A549 (cell line): ENCODE measurements at regions not wholly inside any gene's neighbourhood (a gene's known extent, or its start where the extent isn't known, plus 50 kb on each side); places are given as distances from the start of the nearest gene placed in this dataset.

Experiments
- ATAC-seq, 2 experiments: fragments of 200-7000 bp in 1 of 2; fragments of >200 bp in 1 of 2; cut with Nextera tagmentation in 1 of 2; cut with Tn5 transposase in 1 of 2; 3 replicates each; pipeline versions ENCODE4 v1.8.0 to v1.9.1; 2018 to 2020; ENCODE audit warnings: mild to moderate bottlenecking in 1 of 2, moderate library complexity in 1 of 2
- CTCF ChIA-PET: fragments of 300-600 bp; sonication (Branson Sonifier 250); formaldehyde crosslinking; extraction: SDS; loops from one replicate; lab custom pipeline; 2021; ENCODE audit warnings: antibody characterized with exemption, inconsistent platforms; lab: Yijun Ruan, JAX
- POLR2A ChIA-PET: fragments of 350-600 bp; formaldehyde crosslinking; extraction: SDS; loops from one replicate; lab custom pipeline; 2021; ENCODE audit warnings: antibody characterized with exemption, inconsistent platforms; lab: Yijun Ruan, JAX
- DNase-seq, 2 experiments: peaks; one replicate each; pipeline versions ENCODE4 v3.0.0 to v3.0.0-alpha.2; 2011 to 2016; ENCODE audit warnings: low read depth in 1 of 2, low spot score in 1 of 2
- FAIRE-seq: peaks from 2 replicates; lab custom pipeline; 2011; peaks lifted over from hg19 to GRCh38; lab: Jason Lieb, UNC
- H3K27ac ChIP-seq, 2 experiments: fragments of >200 bp; sonication (Bioruptor Twin); formaldehyde crosslinking; 3 replicates each; pipeline ENCODE4 v1.5.1; 2016 to 2017
- H3K4me1 ChIP-seq: fragments of >200 bp; sonication (Bioruptor Twin); formaldehyde crosslinking; 3 replicates; pipeline ENCODE4 v1.6.1; 2016
- H3K4me2 ChIP-seq: fragments of >200 bp; sonication (Bioruptor Twin); formaldehyde crosslinking; 3 replicates; pipeline ENCODE4 v1.6.1; 2016
- H3K4me3 ChIP-seq: fragments of >200 bp; sonication (Bioruptor Twin); formaldehyde crosslinking; 3 replicates; pipeline ENCODE4 v1.5.1; 2016
- H3K9me3 ChIP-seq: fragments of >200 bp; sonication (Bioruptor Twin); formaldehyde crosslinking; 3 replicates; pipeline ENCODE4 v1.6.1; 2016
- ATOH8 ChIP-seq: fragments of 250-450 bp; sonication (Bioruptor Pico); IDR thresholded peaks from 2 replicates; pipeline ENCODE4 v1.5.0; 2020; ENCODE audit warnings: low read depth, mild to moderate bottlenecking, moderate library complexity
- BCL3 ChIP-seq: fragments of >200 bp; sonication (Bioruptor Twin); formaldehyde crosslinking; IDR thresholded peaks from 3 replicates; pipeline ENCODE4 v1.6.1; 2016
- CTCF ChIP-seq: fragments of >200 bp; sonication (Bioruptor Twin); formaldehyde crosslinking; IDR thresholded peaks from 3 replicates; pipeline ENCODE4 v1.5.1; 2016
- ELK1 ChIP-seq: fragments of 150-350 bp; IDR thresholded peaks from 2 replicates; pipeline ENCODE4 v1.6.1; 2014; ENCODE audit warnings: low read depth, mild to moderate bottlenecking, low read length
- FOSB ChIP-seq: fragments of 250-450 bp; sonication (Bioruptor Pico); IDR thresholded peaks from 2 replicates; pipeline ENCODE4 v1.5.0; 2020; ENCODE audit warnings: mild to moderate bottlenecking, moderate library complexity
- FOSL2 ChIP-seq, 2 experiments: fragments of 450-650 bp in 1 of 2; fragments of >200 bp in 1 of 2; sonication (Bioruptor Twin) in 1 of 2; formaldehyde crosslinking; IDR thresholded peaks; 2 replicates each; pipeline versions ENCODE4 v1.5.0 to v1.6.1; 2016 to 2020; ENCODE audit warnings: mild to moderate bottlenecking in 1 of 2, moderate library complexity in 1 of 2
- GATA3 ChIP-seq: IDR thresholded peaks from 2 replicates; pipeline ENCODE4 v1.6.1; 2012; ENCODE audit warnings: borderline replicate concordance
- HEYL ChIP-seq: fragments of 250-450 bp; sonication (Bioruptor Pico); IDR thresholded peaks from 2 replicates; pipeline ENCODE4 v1.8.0; 2021; ENCODE audit warnings: mild to moderate bottlenecking, moderate library complexity
- HMGXB4 ChIP-seq: fragments of 250-450 bp; sonication (Bioruptor Pico); IDR thresholded peaks from 2 replicates; pipeline ENCODE4 v1.5.0; 2021; ENCODE audit warnings: mild to moderate bottlenecking, moderate library complexity, borderline replicate concordance
- JUNB ChIP-seq: fragments of >200 bp; sonication (Bioruptor Twin); formaldehyde crosslinking; IDR thresholded peaks from 2 replicates; pipeline ENCODE4 v1.6.1; 2016
- KDM1A ChIP-seq: fragments of 200-600 bp; sonication (generic); IDR thresholded peaks from 2 replicates; pipeline ENCODE4 v1.6.1; 2016; ENCODE audit warnings: low read depth, mild to moderate bottlenecking
- KDM5A ChIP-seq: fragments of 200-600 bp; sonication (generic); IDR thresholded peaks from 2 replicates; pipeline ENCODE4 v1.6.1; 2016; ENCODE audit warnings: antibody characterized with exemption, mild to moderate bottlenecking
- MAFK ChIP-seq: fragments of 450-650 bp; IDR thresholded peaks from 2 replicates; pipeline ENCODE4 v1.6.1; 2014; ENCODE audit not compliant: partially characterized antibody
- MAZ ChIP-seq: fragments of 150-350 bp; IDR thresholded peaks from 2 replicates; pipeline ENCODE4 v1.6.1; 2014; ENCODE audit warnings: antibody characterized with exemption, low read depth, low read length, borderline replicate concordance
- RNF2 ChIP-seq: fragments of 200-600 bp; sonication (generic); IDR thresholded peaks from 2 replicates; pipeline ENCODE4 v1.6.1; 2016; ENCODE audit warnings: low read depth, mild to moderate bottlenecking, antibody characterized with exemption, moderate library complexity, borderline replicate concordance
- SMC3 ChIP-seq: fragments of >200 bp; sonication (Bioruptor Twin); formaldehyde crosslinking; IDR thresholded peaks from 3 replicates; pipeline ENCODE4 v1.6.1; 2018; ENCODE audit warnings: inconsistent platforms
- TP53 ChIP-seq: fragments of 250-450 bp; sonication (Bioruptor Pico); IDR thresholded peaks from 2 replicates; pipeline ENCODE4 v1.5.0; 2021; ENCODE audit warnings: mild to moderate bottlenecking, moderate library complexity
- ZC3H11A ChIP-seq: fragments of 450-650 bp; IDR thresholded peaks from 2 replicates; pipeline ENCODE4 v1.6.1; 2014; ENCODE audit warnings: antibody characterized with exemption, mild to moderate bottlenecking
- ZNF302 ChIP-seq: fragments of 250-450 bp; sonication (Bioruptor Pico); IDR thresholded peaks from 2 replicates; pipeline ENCODE4 v1.9.0; 2021; ENCODE audit warnings: inconsistent platforms, mild to moderate bottlenecking, moderate library complexity
- WGBS: methylation state at CpG from one replicate; pipeline ENCODE4 v1.1.6; 2017; ENCODE audit errors: missing lambda C conversion rate; 5-methylcytosine and 5-hydroxymethylcytosine counted together

- FAIRE-seq, result no peak
- WGBS, result 26% methylated on average over 3 of the region's 3 CpGs
- no peak for TF ChIP-seq MAFK
- TF ChIP-seq SMC3, result no peak
- no peak for TF ChIP-seq JUNB
- no peak for TF ChIP-seq ZNF302
- TF ChIP-seq BCL3, result no peak
- TF ChIP-seq GATA3, result no peak
- no peak for TF ChIP-seq CTCF
- no peak for TF ChIP-seq RNF2
- TF ChIP-seq MAZ, result no peak
- no peak for TF ChIP-seq FOSB (CRISPR knock-in tag)
- TF ChIP-seq ZC3H11A, result no peak
- TF ChIP-seq KDM1A, result no peak
- no peak for TF ChIP-seq TP53
- H3K4me3 ChIP-seq, result no peak overlapping the region
- no peaks in the 10 kb centered on the region; the same call in 2 of the 3 replicates for H3K9me3 ChIP-seq
- DNase-seq, result no peak
- ChIA-PET POLR2A (no interaction called here), CTCF (no interaction called here)
- ATAC-seq, result no peak
- no peak overlapping the region for H3K27ac ChIP-seq
- no peak overlapping the region for H3K4me2 ChIP-seq
- no peaks in the 10 kb centered on the region for H3K4me1 ChIP-seq
Measured at GRCh38 chr20:52420805-52421204, 229.2 kb upstream of the ZFP64 start.

GRCh38 chr20:52419205-52419604, 227.6 kb upstream of the ZFP64 start:
- ChIA-PET POLR2A (no interaction called here), CTCF (no interaction called here)
- DNase-seq, result no peak
- Histone ChIP-seq H3K9me3 (no peaks in the 10 kb centered on the region; the same call in 2 of the 3 replicates), H3K27ac (no peak overlapping the region), H3K4me2 (no peak overlapping the region), H3K4me1 (no peaks in the 10 kb centered on the region)
- TF ChIP-seq MAFK (no peak), ATOH8 (no peak), KDM5A (no peak), FOSL2 (IDR thresholded peaks at IDR 0.05) (no peak), FOSL2 (CRISPR knock-in tag; IDR thresholded peaks at IDR 0.05) (no peak), ELK1 (no peak), HEYL (CRISPR knock-in tag) (no peak), HMGXB4 (CRISPR knock-in tag) (no peak), KDM1A (no peak)
- TF ChIP-seq, all 56 proteins: peak for 0
- 0% methylated on average over 2 of the region's 2 CpGs for WGBS
- FAIRE-seq (no peak), ATAC-seq (no peak)
- H3K4me3 ChIP-seq, result no peak overlapping the region
